Cardiac muscle cell (in vitro differentiated cells and primary cell): ENCODE measurements at regions not wholly inside any gene's neighbourhood (a gene's known extent, or its start where the extent isn't known, plus 50 kb on each side); places are given as distances from the start of the nearest gene placed in this dataset.

Source experiments
- DNase-seq, 2 donors: peaks; one replicate each; pipeline versions ENCODE4 v3.0.0 to v3.0.0-alpha.2; 2010 to 2017; ENCODE audit warnings: low read depth in 1 of 2, low spot score in 1 of 2
- H3K27ac ChIP-seq: fragments of 200-600 bp; sonication (generic); 2 replicates; pipeline ENCODE4 v1.5.1; 2016
- H3K27me3 ChIP-seq: fragments of 200-600 bp; sonication (generic); 2 replicates; pipeline ENCODE4 v1.6.0; 2016; ENCODE audit warnings: control low read depth
- H3K36me3 ChIP-seq: fragments of 200-600 bp; sonication (generic); 2 replicates; pipeline ENCODE4 v1.5.1; 2016; ENCODE audit warnings: control low read depth
- H3K4me1 ChIP-seq: fragments of 200-600 bp; sonication (generic); 2 replicates; pipeline ENCODE4 v1.8.1; 2017; ENCODE audit warnings: low read depth, mild to moderate bottlenecking, mixed run types
- H3K4me3 ChIP-seq: fragments of 200-600 bp; sonication (generic); 2 replicates; pipeline ENCODE4 v1.5.1; 2016; ENCODE audit warnings: mild to moderate bottlenecking
- H3K9me3 ChIP-seq: fragments of 200-600 bp; sonication (generic); 2 replicates; pipeline ENCODE4 v1.5.1; 2017; ENCODE audit warnings: low read depth, mild to moderate bottlenecking, control low read depth
- CTCF ChIP-seq: IDR thresholded peaks from 2 replicates; pipeline ENCODE4 v1.5.1; 2012; ENCODE audit warnings: low read depth, mild to moderate bottlenecking, low read length

DNA sequence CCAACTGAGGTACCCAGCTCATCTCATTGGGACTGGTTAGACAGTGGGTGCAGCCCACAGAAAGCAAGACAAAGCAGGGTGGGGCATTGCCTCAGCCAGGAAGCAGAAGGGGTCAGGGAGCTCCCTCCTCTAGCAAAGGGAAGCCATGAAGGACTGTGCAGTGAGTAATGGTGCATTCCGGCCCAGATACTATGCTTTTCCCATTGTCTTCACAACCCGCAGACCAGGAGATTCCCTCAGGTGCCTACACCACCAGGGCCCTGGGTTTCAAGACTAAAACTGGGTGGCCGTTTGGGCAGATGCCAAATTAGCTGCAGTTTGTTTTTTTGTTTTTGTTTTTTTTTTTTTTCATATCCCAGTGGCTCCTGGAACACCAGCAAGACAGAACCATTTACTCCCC is 235.3 kb downstream of the TACR3 start:
- no peak for DNase-seq
- no peak overlapping the region for H3K4me3 ChIP-seq
- H3K27ac ChIP-seq = no peak overlapping the region
- H3K36me3 ChIP-seq = no peaks in the 10 kb centered on the region
- no peaks in the 10 kb centered on the region for H3K4me1 ChIP-seq
- H3K9me3 ChIP-seq = no peaks in the 10 kb centered on the region
- TF ChIP-seq CTCF = no peak
- peaks cover 30% of the 10 kb centered on the region for H3K27me3 ChIP-seq

DNA sequence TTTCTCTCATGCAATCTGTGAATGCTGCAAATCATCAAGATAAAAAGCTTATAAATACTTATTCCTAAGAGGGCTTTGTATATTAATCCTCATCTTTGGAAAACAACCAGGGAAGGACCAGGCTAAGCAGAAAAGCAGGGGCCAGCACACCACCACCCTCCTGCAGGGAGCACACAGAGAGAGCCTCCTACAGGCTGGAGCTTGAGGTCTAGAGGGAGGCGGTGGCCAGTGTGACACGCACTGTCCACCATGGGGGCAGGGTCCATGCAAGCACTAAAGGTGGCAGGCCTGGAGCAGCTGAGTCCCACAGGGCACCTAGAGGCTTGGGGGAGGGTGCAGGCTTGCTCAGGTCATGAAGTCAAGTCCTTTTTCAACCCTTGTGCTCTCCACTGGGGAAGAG is 236.9 kb downstream of the TACR3 start:
- peaks cover under 1% of the 10 kb centered on the region for H3K4me1 ChIP-seq

DNA sequence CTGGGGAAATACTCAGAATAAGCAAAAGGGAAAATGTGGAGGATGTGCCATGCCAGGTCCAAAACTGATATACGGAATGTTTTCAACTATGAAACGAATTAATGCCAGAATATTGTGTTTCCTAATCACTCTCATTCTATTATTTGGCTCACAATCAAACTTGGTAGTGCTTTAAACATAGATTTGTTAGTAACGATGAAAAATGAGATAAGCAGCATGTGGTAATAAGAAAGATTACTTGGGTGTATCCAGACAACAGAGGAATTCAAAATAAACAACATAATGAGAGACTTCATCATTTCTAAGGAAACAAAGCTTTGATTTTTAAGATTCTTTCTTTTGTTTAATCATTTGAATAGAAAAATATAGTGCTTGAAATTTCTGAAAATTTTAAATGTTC is 237.3 kb downstream of the TACR3 start:
- H3K9me3 ChIP-seq = no peaks in the 10 kb centered on the region
- no peak for DNase-seq
- peaks cover 4% of the 10 kb centered on the region for H3K4me1 ChIP-seq
- no peak overlapping the region for H3K4me3 ChIP-seq
- no peak overlapping the region for H3K27ac ChIP-seq
- peaks cover 30% of the 10 kb centered on the region for H3K27me3 ChIP-seq
- no peaks in the 10 kb centered on the region for H3K36me3 ChIP-seq
- no peak for TF ChIP-seq CTCF

More for the DNA sequence above, 236.9 kb downstream of the TACR3 start:
- H3K27ac ChIP-seq = no peak overlapping the region
- no peak for DNase-seq
- H3K9me3 ChIP-seq = no peaks in the 10 kb centered on the region
- H3K4me3 ChIP-seq = no peak overlapping the region
- TF ChIP-seq CTCF = no peak
- peaks cover 30% of the 10 kb centered on the region for H3K27me3 ChIP-seq
- no peaks in the 10 kb centered on the region for H3K36me3 ChIP-seq

- no peak overlapping the region for H3K27ac ChIP-seq
- DNase-seq = peak in 1 of 2 donors; percentile 10
- no peaks in the 10 kb centered on the region for H3K36me3 ChIP-seq
- H3K27me3 ChIP-seq = peaks cover 43% of the 10 kb centered on the region
- no peaks in the 10 kb centered on the region for H3K9me3 ChIP-seq
- TF ChIP-seq CTCF = no peak
- H3K4me1 ChIP-seq = peaks cover 9% of the 10 kb centered on the region
- H3K4me3 ChIP-seq = no peak overlapping the region
These were observed 241.1 kb downstream of the TACR3 start for GRCh38 chr4:103478734-103479133.

GRCh38 chr4:103478210-103478609 is 241.6 kb downstream of the TACR3 start:
- no peaks in the 10 kb centered on the region for H3K9me3 ChIP-seq
- DNase-seq = no peak
- no peak overlapping the region for H3K27ac ChIP-seq
- H3K36me3 ChIP-seq = no peaks in the 10 kb centered on the region
- H3K4me3 ChIP-seq = no peak overlapping the region
- peaks cover 9% of the 10 kb centered on the region for H3K4me1 ChIP-seq
- peaks cover 49% of the 10 kb centered on the region for H3K27me3 ChIP-seq
- TF ChIP-seq CTCF = no peak

DNA sequence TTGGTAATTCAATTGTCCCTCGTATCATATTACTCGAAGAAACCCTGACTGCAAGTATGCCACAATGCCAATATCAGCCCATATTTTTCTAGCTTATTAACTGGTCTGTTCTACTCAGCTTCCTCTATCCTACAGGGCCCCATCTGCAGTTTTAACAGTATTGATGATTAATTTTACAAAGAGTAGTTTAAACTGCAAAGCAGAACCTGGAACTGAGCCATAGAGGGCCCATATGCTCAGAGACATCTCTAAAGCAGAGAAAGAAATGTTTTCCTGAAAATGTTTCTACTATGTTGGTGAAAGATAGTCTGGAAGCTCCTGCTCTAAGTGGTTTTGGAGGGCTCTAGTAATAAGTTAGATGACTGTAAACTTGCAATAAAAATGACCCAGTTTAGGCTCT is 259.4 kb upstream of the CENPE start:
- Histone ChIP-seq H3K36me3 (no peaks in the 10 kb centered on the region), H3K27ac (no peak overlapping the region), H3K4me1 (no peaks in the 10 kb centered on the region), H3K27me3 (no peaks in the 10 kb centered on the region), H3K4me3 (no peak overlapping the region), H3K9me3 (no peaks in the 10 kb centered on the region)
- no peak for DNase-seq
- TF ChIP-seq CTCF = no peak
